ENCODE measurements at regions not wholly inside any gene's neighbourhood (a gene's known extent, or its start where the extent isn't known, plus 50 kb on each side); places are given as distances from the start of the nearest gene placed in this dataset.

GRCh38 chr2:437180-437579 lies 149.3 kb upstream of the ALKAL2 start:
- Histone ChIP-seq H4K20me1 (ENCODE audit: low read depth) (no peaks in the 10 kb centered on the region), H3K27me3 (no peaks in the 10 kb centered on the region), H3K4me2 (no peak overlapping the region), H3K36me3 (no peaks in the 10 kb centered on the region), H3K4me3 (no peak overlapping the region), H3K79me2 (ENCODE audit: low read depth) (no peaks in the 10 kb centered on the region), H2AFZ (replicated peaks) (no peak overlapping the region), H3F3A (ENCODE audit: low read depth) (no peaks in the 10 kb centered on the region), H3K9me3 (ENCODE audit: low read depth) (no peaks in the 10 kb centered on the region), H3K27ac (no peak overlapping the region), H3K9ac (no peak overlapping the region), H3K4me1 (peaks cover 9% of the 10 kb centered on the region)
- H3K36me3 Mint-ChIP-seq, result no peaks in the 10 kb centered on the region
- no peak overlapping the region for H3K27ac Mint-ChIP-seq
- H3K4me1 Mint-ChIP-seq, result peaks cover 16% of the 10 kb centered on the region
- DNase-seq (ENCODE audit: low spot score), result no peak
- no peaks in the 10 kb centered on the region for H3K9me3 Mint-ChIP-seq
- H3K4me3 Mint-ChIP-seq, result peak overlapping the region; percentile 41
- H3K27me3 Mint-ChIP-seq (ENCODE audit: insufficient read depth, low read depth), result peaks cover 7% of the 10 kb centered on the region
- TF ChIP-seq CTCF (IDR thresholded peaks at IDR 0.05) (no peak), EZH2 (IDR thresholded peaks at IDR 0.05) (no peak), EZH2phosphoT487 (IDR thresholded peaks at IDR 0.05) (no peak)

GRCh38 chr2:436205-436604 lies 148.3 kb upstream of the ALKAL2 start:
- Histone ChIP-seq H3K27ac (no peak overlapping the region), H3K79me2 (ENCODE audit: low read depth) (no peaks in the 10 kb centered on the region), H3K4me2 (no peak overlapping the region), H3K9me3 (ENCODE audit: low read depth) (no peaks in the 10 kb centered on the region), H3K9ac (no peak overlapping the region), H4K20me1 (ENCODE audit: low read depth) (no peaks in the 10 kb centered on the region), H3F3A (ENCODE audit: low read depth) (no peaks in the 10 kb centered on the region), H3K27me3 (no peaks in the 10 kb centered on the region), H2AFZ (replicated peaks) (no peak overlapping the region), H3K4me3 (no peak overlapping the region), H3K4me1 (peaks cover 9% of the 10 kb centered on the region), H3K36me3 (no peaks in the 10 kb centered on the region)
- no peaks in the 10 kb centered on the region for H3K36me3 Mint-ChIP-seq
- H3K4me1 Mint-ChIP-seq, result peaks cover 16% of the 10 kb centered on the region
- no peaks in the 10 kb centered on the region for H3K9me3 Mint-ChIP-seq
- TF ChIP-seq EZH2 (IDR thresholded peaks at IDR 0.05), result no peak
- TF ChIP-seq CTCF (IDR thresholded peaks at IDR 0.05), result no peak
- TF ChIP-seq EZH2phosphoT487 (IDR thresholded peaks at IDR 0.05), result no peak
- DNase-seq (ENCODE audit: low spot score), result no peak
- no peak overlapping the region for H3K27ac Mint-ChIP-seq
- no peak overlapping the region for H3K4me3 Mint-ChIP-seq
- peaks cover 7% of the 10 kb centered on the region for H3K27me3 Mint-ChIP-seq (ENCODE audit: insufficient read depth, low read depth)

GRCh38 chr2:434625-435024 lies 146.7 kb upstream of the ALKAL2 start:
- H3K4me3 ChIP-seq, result no peak overlapping the region
- no peaks in the 10 kb centered on the region for H3K79me2 ChIP-seq (ENCODE audit: low read depth)
- no peaks in the 10 kb centered on the region for H4K20me1 ChIP-seq (ENCODE audit: low read depth)
- no peaks in the 10 kb centered on the region for H3F3A ChIP-seq (ENCODE audit: low read depth)
- no peaks in the 10 kb centered on the region for H3K36me3 ChIP-seq
- H3K27me3 Mint-ChIP-seq (ENCODE audit: insufficient read depth, low read depth), result peaks cover 4% of the 10 kb centered on the region
- H2AFZ ChIP-seq (replicated peaks), result no peak overlapping the region
- H3K9ac ChIP-seq, result no peak overlapping the region
- H3K27ac Mint-ChIP-seq, result no peak overlapping the region
- H3K4me1 Mint-ChIP-seq, result peaks cover 16% of the 10 kb centered on the region
- peaks cover 9% of the 10 kb centered on the region for H3K4me1 ChIP-seq
- no peak overlapping the region for H3K4me3 Mint-ChIP-seq
- DNase-seq (ENCODE audit: low spot score), result no peak
- no peaks in the 10 kb centered on the region for H3K9me3 Mint-ChIP-seq
- no peak for TF ChIP-seq EZH2 (IDR thresholded peaks at IDR 0.05)
- no peak for TF ChIP-seq EZH2phosphoT487 (IDR thresholded peaks at IDR 0.05)
- TF ChIP-seq CTCF (IDR thresholded peaks at IDR 0.05), result no peak
- no peaks in the 10 kb centered on the region for H3K9me3 ChIP-seq (ENCODE audit: low read depth)
- no peaks in the 10 kb centered on the region for H3K27me3 ChIP-seq
- no peak overlapping the region for H3K4me2 ChIP-seq
- no peak overlapping the region for H3K27ac ChIP-seq
- no peaks in the 10 kb centered on the region for H3K36me3 Mint-ChIP-seq
